GM12878 (cell line): ENCODE measurements at regions not wholly inside any gene's neighbourhood (a gene's known extent, or its start where the extent isn't known, plus 50 kb on each side); places are given as distances from the start of the nearest gene placed in this dataset.

Source experiments
- ATAC-seq: fragments of 200-7000 bp; cut with Tn5 transposase; 3 replicates; pipeline ENCODE4 v1.9.1; 2020; ENCODE audit warnings: mild to moderate bottlenecking, moderate library complexity
- BruUV-seq: library from RNA; stranded (reverse); fragments of 400-500 nt; replicated peaks from 2 replicates; lab custom pipeline; 2021; lab: Mats Ljungman, UMichigan
- CTCF ChIA-PET: fragments of 300-600 bp; sonication (Branson Sonifier 250); formaldehyde crosslinking; extraction: SDS; loops from one replicate; lab custom pipeline; 2021; ENCODE audit warnings: inconsistent platforms; lab: Yijun Ruan, JAX
- POLR2A ChIA-PET: fragments of 350-600 bp; formaldehyde crosslinking; extraction: SDS; loops from one replicate; lab custom pipeline; 2021; ENCODE audit warnings: inconsistent platforms; lab: Charles Lee
- RAD21 ChIA-PET: fragments of 300-600 bp; sonication (Branson Sonifier 250); formaldehyde crosslinking; loops from one replicate; lab custom pipeline; 2023; ENCODE audit warnings: antibody characterized with exemption; ENCODE audit not compliant: unreplicated experiment; lab: Charles Lee
- SMC1A ChIA-PET: fragments of 300-600 bp; sonication (Branson Sonifier 250); formaldehyde crosslinking; loops from one replicate; lab custom pipeline; 2023; ENCODE audit not compliant: unreplicated experiment, uncharacterized antibody; lab: Charles Lee
- DNase-seq: peaks from one replicate; pipeline ENCODE4 v3.0.0-alpha.2; 2011; ENCODE audit warnings: low read depth, low spot score
- FAIRE-seq: peaks from 3 replicates; lab custom pipeline; 2011; peaks lifted over from hg19 to GRCh38; lab: Jason Lieb, UNC
- H2AFZ ChIP-seq: 2 replicates; pipeline ENCODE4 v1.6.0; 2011; ENCODE audit warnings: low read depth, low read length, control low read depth; ENCODE audit not compliant: control insufficient read depth
- H3K27ac ChIP-seq: 2 replicates; pipeline ENCODE4 v1.5.1; 2011; ENCODE audit warnings: control low read depth; ENCODE audit not compliant: control insufficient read depth, insufficient read depth
- H3K27me3 ChIP-seq, 2 experiments: replicated peaks in 1 of 2; 2 replicates each; pipeline versions ENCODE4 v1.6.0 to v1.6.1; 2011; ENCODE audit warnings: low read length in 1 of 2; ENCODE audit not compliant: control insufficient read depth in 2 of 2, insufficient read depth in 2 of 2
- H3K36me3 ChIP-seq, 2 experiments: 2 replicates each; pipeline ENCODE4 v1.5.1; 2011; ENCODE audit warnings: low read length in 1 of 2; ENCODE audit not compliant: control insufficient read depth in 2 of 2, insufficient read depth in 2 of 2
- H3K4me1 ChIP-seq: 2 replicates; pipeline ENCODE4 v1.6.1; 2011; ENCODE audit warnings: mild to moderate bottlenecking, low read length, moderate library complexity, mixed read lengths; ENCODE audit not compliant: control insufficient read depth, insufficient read depth
- H3K4me2 ChIP-seq: 2 replicates; pipeline ENCODE4 v1.6.0; 2011; ENCODE audit warnings: control low read depth; ENCODE audit not compliant: control insufficient read depth, insufficient read depth
- H3K4me3 ChIP-seq: fragments of 200-600 bp; sonication (generic); 2 replicates; pipeline ENCODE4 v1.5.1; 2016
- H3K79me2 ChIP-seq: 2 replicates; pipeline ENCODE4 v1.6.0; 2011; ENCODE audit warnings: low read length; ENCODE audit not compliant: control insufficient read depth, insufficient read depth
- H3K9ac ChIP-seq: 2 replicates; pipeline ENCODE4 v1.8.0; 2011; ENCODE audit warnings: low read length, control low read depth, mixed read lengths; ENCODE audit not compliant: control insufficient read depth, insufficient read depth
- H3K9me3 ChIP-seq: replicated peaks from 3 replicates; pipeline ENCODE4 v1.5.1; 2011; ENCODE audit warnings: mild to moderate bottlenecking, low read length; ENCODE audit not compliant: control insufficient read depth, insufficient read depth
- H4K20me1 ChIP-seq: 2 replicates; pipeline ENCODE4 v1.6.0; 2011; ENCODE audit not compliant: control insufficient read depth, insufficient read depth
- ATF2 ChIP-seq: IDR thresholded peaks from 2 replicates; pipeline ENCODE4 v1.6.1; 2012; ENCODE audit warnings: low read length, inconsistent platforms
- BCL11A ChIP-seq: IDR thresholded peaks from 2 replicates; pipeline ENCODE4 v1.6.1; 2011; ENCODE audit warnings: low read depth, low read length
- BMI1 ChIP-seq: fragments of 450-650 bp; IDR thresholded peaks from 2 replicates; pipeline ENCODE4 v1.6.1; 2016; ENCODE audit warnings: mild to moderate bottlenecking, moderate library complexity, borderline replicate concordance
- DPF2 ChIP-seq: fragments of 450-650 bp; IDR thresholded peaks from 2 replicates; pipeline ENCODE4 v1.6.1; 2017; ENCODE audit warnings: mild to moderate bottlenecking
- EP300 ChIP-seq, 2 experiments: fragments of 150-350 bp in 1 of 2; IDR thresholded peaks; 2 replicates each; pipeline ENCODE4 v1.6.1; 2011 to 2012; ENCODE audit warnings: low read depth in 2 of 2, low read length in 2 of 2, borderline replicate concordance in 1 of 2, improper control_type of control experiment in 1 of 2, inconsistent platforms in 1 of 2; ENCODE audit not compliant: control insufficient read depth in 1 of 2
- HCFC1 ChIP-seq: fragments of 150-350 bp; IDR thresholded peaks from 2 replicates; pipeline ENCODE4 v1.6.1; 2014; ENCODE audit warnings: low read length
- IKZF1 ChIP-seq: fragments of 450-650 bp; conservative IDR thresholded peaks from 2 replicates; pipeline ENCODE4 v1.6.1; 2017; ENCODE audit warnings: antibody characterized with exemption, mild to moderate bottlenecking
- IKZF2 ChIP-seq, 2 experiments: fragments of 450-650 bp; IDR thresholded peaks; 2 replicates each; pipeline ENCODE4 v1.6.1; 2017; ENCODE audit warnings: mild to moderate bottlenecking in 2 of 2, moderate library complexity in 2 of 2
- IRF4 ChIP-seq: IDR thresholded peaks from 2 replicates; pipeline ENCODE4 v1.6.1; 2011; ENCODE audit warnings: low read depth, low read length
- IRF5 ChIP-seq: fragments of 450-650 bp; IDR thresholded peaks from 2 replicates; pipeline ENCODE4 v1.6.1; 2017; ENCODE audit warnings: borderline replicate concordance
- JUNB ChIP-seq: IDR thresholded peaks from 2 replicates; pipeline ENCODE4 v1.6.1; 2016; ENCODE audit warnings: antibody characterized with exemption, mild to moderate bottlenecking
- POU2F2 ChIP-seq: IDR thresholded peaks from 3 replicates; pipeline ENCODE4 v1.6.1; 2011; ENCODE audit warnings: low read depth, mild to moderate bottlenecking, low read length, borderline replicate concordance
- SPI1 ChIP-seq: IDR thresholded peaks from 2 replicates; pipeline ENCODE4 v1.6.1; 2011; ENCODE audit warnings: low read depth, mild to moderate bottlenecking, low read length, moderate library complexity, borderline replicate concordance; ENCODE audit not compliant: insufficient read depth
- WGBS: methylation state at CpG from one replicate; pipeline ENCODE4 v1.1.6; 2016; ENCODE audit warnings: low lambda C conversion rate; ENCODE audit not compliant: insufficient replicate concordance, insufficient coverage; ENCODE audit errors: missing lambda C conversion rate; 5-methylcytosine and 5-hydroxymethylcytosine counted together
- in situ Hi-C: fragments of 300-500 bp; cut with MboI; formaldehyde crosslinking; loops from 9 replicates; pipeline ENCODE4 v1.14.3; 2018; ENCODE audit warnings: mixed read lengths
- intact Hi-C: fragments of 100-400 bp; cut with micrococcal nuclease; formaldehyde crosslinking; loops from one replicate; pipeline ENCODE4 v1.14.2; 2022; ENCODE audit not compliant: unreplicated experiment

GRCh38 chr3:94596887-94597566 is 534.2 kb downstream of the NSUN3 start:
- peak; percentile 85 for ATAC-seq
- intact Hi-C loops, result no loop called here

More at GRCh38 chr3:94596887-94597566, 534.2 kb downstream of the NSUN3 start:
- POLR2A ChIA-PET, result no interaction called here
- H3K4me1 ChIP-seq, result no peaks in the 10 kb centered on the region
- WGBS, result 1% methylated on average over 4 of the region's 4 CpGs
- DNase-seq (no peak), FAIRE-seq (no peak)
- TF ChIP-seq IRF4, result peak; percentile 90
- TF ChIP-seq IRF5, result no peak
- peak; percentile 52; the same call in 1 of the 2 replicates for TF ChIP-seq DPF2
- peak; percentile 82 for TF ChIP-seq SPI1
- TF ChIP-seq BCL11A, result peak; percentile 34; the same call in 1 of the 2 replicates
- 0 out of 2 replicates have a peak, but pooled peaks have one; percentile 23 for TF ChIP-seq BMI1
- no peak for TF ChIP-seq HCFC1
- no peak for TF ChIP-seq POU2F2
- no peak for TF ChIP-seq IKZF1
- TF ChIP-seq ATF2, result 0 out of 2 replicates have a peak, but pooled peaks have one; percentile 26
- TF ChIP-seq IKZF2 (IDR thresholded peaks at IDR 0.05), result 0 out of 4 replicates have a peak, but pooled peaks of 1 of the 2 experiments have one; percentile 16
- peak; percentile 72 for TF ChIP-seq JUNB
- peak in 1 of 2 experiments; percentile 73; a peak in 1 of 4 replicates for TF ChIP-seq EP300 (IDR thresholded peaks at IDR 0.05; ENCODE audit: borderline replicate concordance in 1 of 2, control insufficient read depth in 1 of 2, low read depth in 2 of 2, low read length in 2 of 2)
- no peak overlapping the region for H3K4me3 ChIP-seq
- H3K79me2 ChIP-seq, result no peaks in the 10 kb centered on the region
- no peak overlapping the region for H3K9ac ChIP-seq
- H3K4me2 ChIP-seq, result no peak overlapping the region
- SMC1A ChIA-PET, result no interaction called here
- H3K9me3 ChIP-seq, result no peaks in the 10 kb centered on the region
- H2AFZ ChIP-seq, result no peak overlapping the region
- no peak overlapping the region for H3K27ac ChIP-seq
- no TSS peak for BruUV-seq
- CTCF ChIA-PET, result interaction anchor here (1.4 kb wide), 1 partner anchor 10 kb away, joined by 4 read pairs; no protein-coding TSS in a partner anchor
- H4K20me1 ChIP-seq, result no peaks in the 10 kb centered on the region
- H3K27me3 ChIP-seq, result no peaks in the 10 kb centered on the region
- no peaks in the 10 kb centered on the region for H3K36me3 ChIP-seq
- in situ Hi-C loops, result no loop called here
- RAD21 ChIA-PET, result no interaction called here
